HepG2 (cell line): ENCODE measurements at regions not wholly inside any gene's neighbourhood (a gene's known extent, or its start where the extent isn't known, plus 50 kb on each side); places are given as distances from the start of the nearest gene placed in this dataset.

ENCODE experiments used
- ATAC-seq: fragments of 200-7000 bp; cut with Tn5 transposase; 3 replicates; pipeline ENCODE4 v1.9.1; 2020; ENCODE audit warnings: mild to moderate bottlenecking, moderate library complexity
- BruUV-seq: library from RNA; stranded (reverse); fragments of 400-500 nt; replicated peaks from 2 replicates; lab custom pipeline; 2021; lab: Mats Ljungman, UMichigan
- CTCF ChIA-PET: fragments of 300-600 bp; formaldehyde crosslinking; extraction: SDS; loops from one replicate; lab custom pipeline; 2021; ENCODE audit warnings: low total read pairs, inconsistent platforms, low intra/inter-chr PET ratio; lab: Yijun Ruan, JAX
- POLR2A ChIA-PET: fragments of 350-600 bp; sonication (Branson Sonifier 250); formaldehyde crosslinking; loops from one replicate; lab custom pipeline; 2020; ENCODE audit warnings: antibody characterized with exemption, inconsistent platforms; lab: Yijun Ruan, JAX
- DNase-seq: peaks from one replicate; pipeline ENCODE4 v3.0.0-alpha.2; 2015; ENCODE audit warnings: low spot score
- FAIRE-seq: peaks from 3 replicates; lab custom pipeline; 2011; peaks lifted over from hg19 to GRCh38; lab: Jason Lieb, UNC
- H2AFZ ChIP-seq: one replicate; pipeline ENCODE4 v1.6.1; 2011; ENCODE audit warnings: low read length, inconsistent platforms
- H3K27ac ChIP-seq: fragments of 300-600 bp; 3 replicates; pipeline ENCODE4 v1.8.0; 2011; ENCODE audit warnings: mixed run types, mild to moderate bottlenecking, mixed read lengths, low read length, inconsistent platforms; ENCODE audit not compliant: insufficient read depth; ENCODE audit errors: extremely low read length
- H3K27me3 ChIP-seq, 2 experiments: fragments of 200-600 bp in 1 of 2; 2 replicates in 1 of 2; 3 replicates in 1 of 2; pipeline versions ENCODE4 v1.6.0 to v1.8.0; 2011; ENCODE audit warnings: low read length in 2 of 2, mild to moderate bottlenecking in 2 of 2, moderate library complexity in 2 of 2, inconsistent platforms in 1 of 2; ENCODE audit not compliant: insufficient read depth in 2 of 2, control insufficient read depth in 1 of 2
- H3K36me3 ChIP-seq, 2 experiments: fragments of 200-600 bp in 1 of 2; replicated peaks in 1 of 2; 2 replicates in 1 of 2; 3 replicates in 1 of 2; pipeline versions ENCODE4 v1.5.1 to v1.8.0; 2011; ENCODE audit warnings: low read length in 2 of 2, inconsistent platforms in 1 of 2; ENCODE audit not compliant: insufficient read depth in 2 of 2, control insufficient read depth in 1 of 2
- H3K4me1 ChIP-seq: 2 replicates; pipeline ENCODE4 v1.5.1; 2012; ENCODE audit warnings: low read length, inconsistent platforms; ENCODE audit not compliant: insufficient read depth
- H3K4me2 ChIP-seq: 2 replicates; pipeline ENCODE4 v1.6.0; 2011; ENCODE audit warnings: low read depth, low read length, inconsistent platforms
- H3K4me3 ChIP-seq, 3 experiments: fragments of 200-600 bp in 1 of 3; sonication (generic), shearing (Covaris generic) in 1 of 3; replicated peaks in 1 of 3; 2 replicates each; pipeline ENCODE4 v1.5.1; 2011 to 2016; ENCODE audit warnings: low read length in 3 of 3, inconsistent platforms in 2 of 3, low read depth in 2 of 3, mild to moderate bottlenecking in 2 of 3, control low read depth in 1 of 3, mixed read lengths in 1 of 3; ENCODE audit not compliant: insufficient read depth in 1 of 3
- H3K79me2 ChIP-seq: one replicate; pipeline ENCODE4 v1.6.1; 2011; ENCODE audit warnings: low read length, inconsistent platforms; ENCODE audit not compliant: insufficient read depth
- H3K9ac ChIP-seq: 2 replicates; pipeline ENCODE4 v1.6.0; 2011; ENCODE audit warnings: mild to moderate bottlenecking, low read depth, low read length, inconsistent platforms; ENCODE audit not compliant: insufficient read depth
- H3K9me3 ChIP-seq: 2 replicates; pipeline ENCODE4 v1.5.1; 2012; ENCODE audit warnings: mild to moderate bottlenecking, low read length
- H4K20me1 ChIP-seq: 2 replicates; pipeline ENCODE4 v1.6.0; 2011; ENCODE audit warnings: inconsistent platforms, mild to moderate bottlenecking, low read length, moderate library complexity; ENCODE audit not compliant: insufficient read depth
- MAFG ChIP-seq: sonication (generic); formaldehyde crosslinking; IDR thresholded peaks from 2 replicates; pipeline ENCODE4 v1.5.1; 2020; ENCODE audit warnings: mild to moderate bottlenecking, missing genetic modification reagents
- NR2F6 ChIP-seq, 2 experiments: IDR thresholded peaks; 2 replicates each; pipeline ENCODE4 v1.6.1; 2016; ENCODE audit warnings: antibody characterized with exemption in 1 of 2, mild to moderate bottlenecking in 1 of 2
- PHF5A ChIP-seq: IDR thresholded peaks from one replicate; pipeline ENCODE4 v1.6.1; 2018; ENCODE audit warnings: low read depth, missing genetic modification reagents; ENCODE audit not compliant: unreplicated experiment
- SNRNP70 ChIP-seq: fragments of 200-400 bp; formaldehyde crosslinking; IDR thresholded peaks from 2 replicates; pipeline ENCODE4 v1.6.1; 2017; ENCODE audit warnings: mild to moderate bottlenecking, low read depth, low read length, moderate library complexity
- ZBTB4 ChIP-seq: sonication (generic); formaldehyde crosslinking; IDR thresholded peaks from 2 replicates; pipeline ENCODE4 v1.4.0; 2020; ENCODE audit warnings: missing genetic modification reagents, mild to moderate bottlenecking, borderline replicate concordance
- ZNF263 ChIP-seq: sonication (generic); formaldehyde crosslinking; IDR thresholded peaks from 2 replicates; pipeline ENCODE4 v1.4.0; 2020; ENCODE audit warnings: missing genetic modification reagents
- ZNF333 ChIP-seq: sonication (generic); formaldehyde crosslinking; IDR thresholded peaks from 2 replicates; pipeline ENCODE4 v1.4.0; 2020; ENCODE audit warnings: mild to moderate bottlenecking, missing genetic modification reagents, borderline replicate concordance
- ZNF343 ChIP-seq: sonication (generic); formaldehyde crosslinking; IDR thresholded peaks from 2 replicates; pipeline ENCODE4 v1.4.0; 2020; ENCODE audit warnings: mild to moderate bottlenecking, missing genetic modification reagents
- ZNF670 ChIP-seq: sonication (generic); formaldehyde crosslinking; IDR thresholded peaks from 2 replicates; pipeline ENCODE4 v1.8.0; 2022; ENCODE audit warnings: mild to moderate bottlenecking, missing genetic modification reagents, borderline replicate concordance
- ZNF710 ChIP-seq: sonication (generic); formaldehyde crosslinking; IDR thresholded peaks from 2 replicates; pipeline ENCODE4 v1.5.0; 2020; ENCODE audit warnings: mild to moderate bottlenecking, missing genetic modification reagents, borderline replicate concordance
- ZSCAN22 ChIP-seq: sonication (generic); formaldehyde crosslinking; IDR thresholded peaks from 2 replicates; pipeline ENCODE4 v1.4.0; 2020; ENCODE audit warnings: mild to moderate bottlenecking, missing genetic modification reagents
- WGBS: methylation state at CpG from one replicate; pipeline ENCODE4 v1.1.6; 2017; ENCODE audit warnings: low lambda C conversion rate; 5-methylcytosine and 5-hydroxymethylcytosine counted together
- in situ Hi-C: cut with HindIII; loops from 2 replicates; pipeline ENCODE4 v1.10.0; 2017; ENCODE audit warnings: low pct_unique_long_range_greater_than_20kb; ENCODE audit not compliant: extremely low pct_ligation_motif_present
- intact Hi-C: fragments of 100-400 bp; cut with micrococcal nuclease; formaldehyde crosslinking; loops from one replicate; pipeline ENCODE4 v1.10.0; 2022; ENCODE audit not compliant: unreplicated experiment

GRCh38 chr4:130901321-130901720 lies 1805.4 kb downstream of the C4orf33 start:
- FAIRE-seq = no peak

More at GRCh38 chr4:130901321-130901720, 1805.4 kb downstream of the C4orf33 start:
- TF ChIP-seq ZNF343 (no peak), NR2F6 (IDR thresholded peaks at IDR 0.05) (no peak), NR2F6 (CRISPR knock-in tag; IDR thresholded peaks at IDR 0.05) (no peak), ZBTB4 (no peak), MAFG (no peak), ZNF333 (CRISPR knock-in tag) (no peak), ZNF263 (CRISPR knock-in tag) (no peak), PHF5A (CRISPR knock-in tag) (no peak), ZSCAN22 (no peak), SNRNP70 (no peak), ZNF710 (CRISPR knock-in tag) (no peak), ZNF670 (CRISPR knock-in tag) (no peak)
- H3K79me2 ChIP-seq = no peaks in the 10 kb centered on the region
- no peak overlapping the region for H2AFZ ChIP-seq
- H3K9ac ChIP-seq = no peak overlapping the region
- H3K4me1 ChIP-seq = no peaks in the 10 kb centered on the region
- POLR2A ChIA-PET = no interaction called here
- 5% methylated on average over 5 of the region's 5 CpGs for WGBS
- CTCF ChIA-PET = no interaction called here
- no peaks in the 10 kb centered on the region for H3K9me3 ChIP-seq
- intact Hi-C loops = no loop called here
- BruUV-seq = no TSS peak
- no peak overlapping the region for H3K27ac ChIP-seq
- H3K27me3 ChIP-seq = no peaks in the 10 kb centered on the region
- ATAC-seq (no peak), DNase-seq (no peak)
- H3K36me3 ChIP-seq = no peaks in the 10 kb centered on the region
- in situ Hi-C loops = no loop called here
- H4K20me1 ChIP-seq = no peaks in the 10 kb centered on the region
- H3K4me2 ChIP-seq = no peak overlapping the region
- H3K4me3 ChIP-seq = no peak overlapping the region
